Neural progenitor cell (in vitro differentiated cells): ENCODE measurements at regions not wholly inside any gene's neighbourhood (a gene's known extent, or its start where the extent isn't known, plus 50 kb on each side); places are given as distances from the start of the nearest gene placed in this dataset.

ENCODE experiments used
- DNase-seq: peaks from one replicate; pipeline ENCODE4 v3.0.0-alpha.2; 2016; ENCODE audit warnings: low spot score
- H2AFZ ChIP-seq: fragments of 200-600 bp; sonication (generic); replicated peaks from 2 replicates; pipeline ENCODE4 v1.6.1; 2016; ENCODE audit warnings: antibody characterized with exemption
- H3F3A ChIP-seq: fragments of 200-600 bp; sonication (generic); 2 replicates; pipeline ENCODE4 v1.6.1; 2016; ENCODE audit warnings: antibody characterized with exemption, low read depth
- H3K27ac ChIP-seq: fragments of 200-600 bp; sonication (generic); 2 replicates; pipeline ENCODE4 v1.5.1; 2016; ENCODE audit warnings: mild to moderate bottlenecking
- H3K27me3 ChIP-seq: fragments of 200-600 bp; sonication (generic); 2 replicates; pipeline ENCODE4 v1.6.1; 2016; ENCODE audit warnings: mild to moderate bottlenecking, moderate library complexity
- H3K36me3 ChIP-seq: fragments of 200-600 bp; sonication (generic); 2 replicates; pipeline ENCODE4 v1.5.1; 2016
- H3K4me1 ChIP-seq: fragments of 200-600 bp; sonication (generic); 2 replicates; pipeline ENCODE4 v1.6.1; 2016; ENCODE audit warnings: mixed run types
- H3K4me2 ChIP-seq: fragments of 200-600 bp; sonication (generic); 2 replicates; pipeline ENCODE4 v1.6.1; 2016
- H3K4me3 ChIP-seq: fragments of 200-600 bp; sonication (generic); 2 replicates; pipeline ENCODE4 v1.5.1; 2016
- H3K79me2 ChIP-seq: fragments of 200-600 bp; sonication (generic); 2 replicates; pipeline ENCODE4 v1.6.1; 2016; ENCODE audit warnings: low read depth
- H3K9ac ChIP-seq: fragments of 200-600 bp; sonication (generic); 2 replicates; pipeline ENCODE4 v1.6.1; 2016
- H3K9me3 ChIP-seq: fragments of 200-600 bp; sonication (generic); 2 replicates; pipeline ENCODE4 v1.5.1; 2016; ENCODE audit warnings: low read depth
- H4K20me1 ChIP-seq: fragments of 200-600 bp; sonication (generic); 2 replicates; pipeline ENCODE4 v1.6.1; 2016; ENCODE audit warnings: low read depth
- H3K27ac Mint-ChIP-seq: 3 replicates; pipeline ENCODE4 v1.8.0; 2021; ENCODE audit warnings: mixed read lengths
- H3K27me3 Mint-ChIP-seq: 2 replicates; pipeline ENCODE4 v1.8.0; 2022; ENCODE audit warnings: low read depth, mild to moderate bottlenecking, inconsistent platforms, moderate library complexity, mixed read lengths; ENCODE audit not compliant: insufficient read depth
- H3K36me3 Mint-ChIP-seq: 3 replicates; pipeline ENCODE4 v1.8.0; 2021; ENCODE audit warnings: mixed read lengths
- H3K4me1 Mint-ChIP-seq: 3 replicates; pipeline ENCODE4 v1.8.0; 2021; ENCODE audit warnings: mixed read lengths
- H3K4me3 Mint-ChIP-seq: 3 replicates; pipeline ENCODE4 v1.8.0; 2021; ENCODE audit warnings: mild to moderate bottlenecking, moderate library complexity, mixed read lengths
- H3K9me3 Mint-ChIP-seq: 3 replicates; pipeline ENCODE4 v1.8.0; 2020; ENCODE audit warnings: mixed read lengths
- EZH2 ChIP-seq: fragments of 200-600 bp; sonication (generic); IDR thresholded peaks from 2 replicates; pipeline ENCODE4 v1.6.1; 2017; ENCODE audit warnings: antibody characterized with exemption, mild to moderate bottlenecking, moderate library complexity
- EZH2phosphoT487 ChIP-seq: fragments of 200-600 bp; sonication (generic); IDR thresholded peaks from 2 replicates; pipeline ENCODE4 v1.6.1; 2017; ENCODE audit warnings: antibody characterized with exemption
- TF ChIP-seq, protein P1 (sequence below): fragments of 200-600 bp; sonication (generic); IDR thresholded peaks from 2 replicates; pipeline ENCODE4 v1.5.1; 2017; ENCODE audit warnings: antibody characterized with exemption, mild to moderate bottlenecking

DNA sequence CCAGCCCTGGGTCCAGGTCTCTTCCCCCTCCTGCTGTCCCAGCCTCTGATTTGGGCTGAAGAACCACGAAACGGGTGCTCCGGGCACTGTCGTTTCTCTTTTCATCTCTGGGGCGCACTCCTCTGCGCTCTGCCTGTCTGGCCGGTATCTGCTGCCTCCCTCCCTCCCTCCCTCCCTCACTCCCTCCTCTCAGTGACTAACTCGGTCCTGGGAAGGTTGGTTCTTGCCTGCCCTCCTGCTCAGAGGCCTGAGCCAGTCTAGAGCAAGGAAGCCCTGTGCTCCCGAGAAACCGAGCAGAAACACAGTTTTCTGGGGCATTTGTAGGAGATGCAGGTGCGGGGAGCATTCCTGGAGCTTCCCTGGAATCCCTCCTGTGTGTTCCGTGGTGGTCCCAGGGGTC is 1235.2 kb downstream of the BRD1 start:
- Histone ChIP-seq H4K20me1 (peaks cover 52% of the 10 kb centered on the region), H3K9ac (no peak overlapping the region), H3K36me3 (no peaks in the 10 kb centered on the region), H3K4me3 (no peak overlapping the region), H3K79me2 (peaks cover 15% of the 10 kb centered on the region), H3K27ac (no peak overlapping the region), H3F3A (no peaks in the 10 kb centered on the region), H3K4me2 (no peak overlapping the region), H2AFZ (no peak overlapping the region), H3K4me1 (no peaks in the 10 kb centered on the region), H3K9me3 (no peaks in the 10 kb centered on the region), H3K27me3 (no peaks in the 10 kb centered on the region)
- no peaks in the 10 kb centered on the region for H3K27me3 Mint-ChIP-seq
- TF ChIP-seq EZH2phosphoT487 (no peak), EZH2 (no peak)
- TF ChIP-seq, protein P1, sequence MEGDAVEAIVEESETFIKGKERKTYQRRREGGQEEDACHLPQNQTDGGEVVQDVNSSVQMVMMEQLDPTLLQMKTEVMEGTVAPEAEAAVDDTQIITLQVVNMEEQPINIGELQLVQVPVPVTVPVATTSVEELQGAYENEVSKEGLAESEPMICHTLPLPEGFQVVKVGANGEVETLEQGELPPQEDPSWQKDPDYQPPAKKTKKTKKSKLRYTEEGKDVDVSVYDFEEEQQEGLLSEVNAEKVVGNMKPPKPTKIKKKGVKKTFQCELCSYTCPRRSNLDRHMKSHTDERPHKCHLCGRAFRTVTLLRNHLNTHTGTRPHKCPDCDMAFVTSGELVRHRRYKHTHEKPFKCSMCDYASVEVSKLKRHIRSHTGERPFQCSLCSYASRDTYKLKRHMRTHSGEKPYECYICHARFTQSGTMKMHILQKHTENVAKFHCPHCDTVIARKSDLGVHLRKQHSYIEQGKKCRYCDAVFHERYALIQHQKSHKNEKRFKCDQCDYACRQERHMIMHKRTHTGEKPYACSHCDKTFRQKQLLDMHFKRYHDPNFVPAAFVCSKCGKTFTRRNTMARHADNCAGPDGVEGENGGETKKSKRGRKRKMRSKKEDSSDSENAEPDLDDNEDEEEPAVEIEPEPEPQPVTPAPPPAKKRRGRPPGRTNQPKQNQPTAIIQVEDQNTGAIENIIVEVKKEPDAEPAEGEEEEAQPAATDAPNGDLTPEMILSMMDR = no peak
- H3K36me3 Mint-ChIP-seq = peaks cover under 1% of the 10 kb centered on the region
- H3K4me1 Mint-ChIP-seq = peaks cover 11% of the 10 kb centered on the region
- H3K27ac Mint-ChIP-seq = no peak overlapping the region
- H3K9me3 Mint-ChIP-seq = no peaks in the 10 kb centered on the region
- no peak overlapping the region for H3K4me3 Mint-ChIP-seq
- no peak for DNase-seq

- H3K79me2 ChIP-seq = peaks cover 20% of the 10 kb centered on the region
Observed at GRCh38 chr22:48592066-48592345, 1235.7 kb downstream of the BRD1 start.

DNA sequence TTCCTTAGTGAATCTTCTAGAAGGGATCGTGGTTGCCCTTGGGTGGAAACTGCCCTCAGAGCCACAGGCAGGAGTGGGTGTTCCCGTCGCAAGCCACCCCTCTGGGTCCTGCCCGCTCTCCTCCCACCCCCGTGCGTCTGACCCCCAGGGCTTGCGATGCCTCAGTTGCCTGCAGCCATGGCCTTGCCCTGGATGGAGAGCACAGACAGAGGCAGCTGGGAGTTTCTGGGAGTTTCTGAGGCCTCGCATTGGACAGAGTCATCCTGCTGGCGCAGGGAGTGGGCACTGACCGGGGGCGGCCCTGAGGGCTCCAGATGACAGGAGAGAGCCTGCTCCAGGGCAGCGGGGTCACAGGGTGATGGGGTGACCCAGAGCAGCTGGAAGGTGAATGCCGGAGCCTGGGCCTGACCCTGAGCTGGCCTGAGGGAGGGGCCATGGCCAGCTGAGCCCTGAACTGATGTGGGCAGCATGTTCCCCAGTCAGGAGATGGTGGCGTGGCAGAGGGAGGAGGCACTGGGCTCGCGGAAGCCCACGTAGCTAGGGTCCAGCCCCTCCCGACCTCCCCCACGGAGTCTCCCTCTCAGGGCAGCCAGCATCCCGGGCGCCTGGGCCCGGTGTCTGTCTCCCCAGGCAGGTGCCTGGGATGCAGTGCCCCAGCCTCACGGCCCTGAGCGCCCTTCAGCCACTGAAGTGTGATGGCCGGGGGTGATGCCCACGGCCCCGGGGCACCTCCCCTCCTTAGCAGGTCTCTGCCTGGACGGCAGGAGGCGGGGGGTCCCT is 1236.2 kb downstream of the BRD1 start:
- no peaks in the 10 kb centered on the region for H3K36me3 ChIP-seq
- no peaks in the 10 kb centered on the region for H3F3A ChIP-seq
- peaks cover 26% of the 10 kb centered on the region for H3K79me2 ChIP-seq
- H2AFZ ChIP-seq = no peak overlapping the region
- TF ChIP-seq EZH2phosphoT487 (no peak), EZH2 (no peak)
- TF ChIP-seq, protein P1 = no peak
- peak overlapping the region; percentile 29 for H3K27ac Mint-ChIP-seq
- H3K4me3 ChIP-seq = no peak overlapping the region
- no peaks in the 10 kb centered on the region for H3K4me1 ChIP-seq
- peaks cover 11% of the 10 kb centered on the region for H3K4me1 Mint-ChIP-seq
- no peaks in the 10 kb centered on the region for H3K9me3 Mint-ChIP-seq
- H3K4me3 Mint-ChIP-seq = no peak overlapping the region
- peaks cover 62% of the 10 kb centered on the region for H4K20me1 ChIP-seq
- H3K9me3 ChIP-seq = no peaks in the 10 kb centered on the region
- no peak overlapping the region for H3K27ac ChIP-seq
- no peaks in the 10 kb centered on the region for H3K36me3 Mint-ChIP-seq
- no peak overlapping the region for H3K9ac ChIP-seq
- no peak for DNase-seq
- H3K4me2 ChIP-seq = no peak overlapping the region
- no peaks in the 10 kb centered on the region for H3K27me3 Mint-ChIP-seq
- H3K27me3 ChIP-seq = no peaks in the 10 kb centered on the region

More at GRCh38 chr22:48592066-48592345, 1235.7 kb downstream of the BRD1 start:
- H3K4me1 ChIP-seq = no peaks in the 10 kb centered on the region
- no peaks in the 10 kb centered on the region for H3K36me3 Mint-ChIP-seq
- no peak overlapping the region for H3K27ac ChIP-seq
- H3K4me3 Mint-ChIP-seq = no peak overlapping the region
- TF ChIP-seq, protein P1 = no peak
- TF ChIP-seq EZH2 = no peak
- TF ChIP-seq EZH2phosphoT487 = no peak
- no peak overlapping the region for H3K27ac Mint-ChIP-seq
- H3K27me3 Mint-ChIP-seq = no peaks in the 10 kb centered on the region
- no peaks in the 10 kb centered on the region for H3K36me3 ChIP-seq
- H3K9me3 ChIP-seq = no peaks in the 10 kb centered on the region
- H3K4me1 Mint-ChIP-seq = peaks cover 11% of the 10 kb centered on the region
- H3F3A ChIP-seq = no peaks in the 10 kb centered on the region
- no peak overlapping the region for H3K4me3 ChIP-seq
- H4K20me1 ChIP-seq = peaks cover 57% of the 10 kb centered on the region
- H3K4me2 ChIP-seq = no peak overlapping the region
- no peak for DNase-seq
- no peak overlapping the region for H3K9ac ChIP-seq
- H3K9me3 Mint-ChIP-seq = no peaks in the 10 kb centered on the region
- no peak overlapping the region for H2AFZ ChIP-seq
- no peaks in the 10 kb centered on the region for H3K27me3 ChIP-seq
